ENCODE measurements at regions not wholly inside any gene's neighbourhood (a gene's known extent, or its start where the extent isn't known, plus 50 kb on each side); places are given as distances from the start of the nearest gene placed in this dataset.

DNA sequence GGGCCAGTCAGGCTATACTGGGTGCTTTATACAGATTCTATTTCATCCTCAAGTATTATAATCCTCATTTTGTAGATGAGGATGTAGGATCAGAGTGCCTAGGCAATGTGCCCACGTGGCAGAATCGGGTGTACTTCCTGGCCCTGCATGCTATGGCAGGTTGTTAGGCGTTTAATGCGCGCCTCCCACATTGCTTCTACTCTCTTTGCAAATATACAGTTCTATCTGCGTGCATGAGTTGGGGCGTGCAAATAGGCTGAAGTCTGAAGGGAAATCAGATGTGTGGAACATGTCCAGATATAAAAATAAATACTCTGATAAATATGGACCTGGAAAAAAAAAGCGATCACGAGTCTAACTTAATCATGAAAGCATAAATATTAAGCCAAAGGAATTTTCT lies 194.7 kb upstream of the FMN2 start:
- H3K23ac ChIP-seq (ENCODE audit: low read depth, low read length), result no peak overlapping the region
- no peak overlapping the region for H4K5ac ChIP-seq (ENCODE audit: low read depth, low read length)
- H3K79me1 ChIP-seq (ENCODE audit: low read depth in 1 of 2, low read length in 2 of 2), result no peaks in the 10 kb centered on the region
- no peak overlapping the region for H4K8ac ChIP-seq (ENCODE audit: low read depth in 2 of 2, low read length in 2 of 2)
- H3K9me3 ChIP-seq (ENCODE audit: control insufficient read depth, insufficient read depth, low read length), result no peaks in the 10 kb centered on the region
- H3K56ac ChIP-seq (ENCODE audit: extremely low read depth, insufficient read depth, low read length), result no peak overlapping the region
- no peak for TF ChIP-seq NFE2L2 (IDR thresholded peaks at IDR 0.05; ENCODE audit: low read depth, low read length)
- TF ChIP-seq RAD21 (IDR thresholded peaks at IDR 0.05; ENCODE audit: low read length), result no peak
- no peak for TF ChIP-seq CEBPB (IDR thresholded peaks at IDR 0.05; ENCODE audit: low read depth, low read length)
- no peak for TF ChIP-seq CHD1 (IDR thresholded peaks at IDR 0.05; ENCODE audit: low read depth, low read length)
- TF ChIP-seq ELK1 (IDR thresholded peaks at IDR 0.05; ENCODE audit: borderline replicate concordance, low read depth, low read length), result no peak
- no peak for TF ChIP-seq BHLHE40 (IDR thresholded peaks at IDR 0.05; ENCODE audit: low read depth, low read length)
- TF ChIP-seq RFX5 (IDR thresholded peaks at IDR 0.05; ENCODE audit: low read depth, low read length), result no peak
- H3K9ac ChIP-seq (ENCODE audit: low read depth, low read length), result no peak overlapping the region
- no peak overlapping the region for H2BK120ac ChIP-seq (ENCODE audit: low read depth, low read length)
- no peaks in the 10 kb centered on the region for H3K9me1 ChIP-seq (ENCODE audit: insufficient read depth, low read length)
- H2AFZ ChIP-seq (replicated peaks; ENCODE audit: low read length, poor library complexity), result no peak overlapping the region
- no peaks in the 10 kb centered on the region; the same call in 1 of the 2 replicates for H3K27me3 ChIP-seq (ENCODE audit: control insufficient read depth, insufficient read depth, low read length)
- no peak overlapping the region for H2BK5ac ChIP-seq (ENCODE audit: low read depth, low read length, poor library complexity, severe bottlenecking)
- ChIA-PET CTCF (interaction anchor here (1.0 to 1.4 kb wide), 2 partner anchors 13 to 492 kb away, joined by 3 to 5 read pairs; no protein-coding TSS in a partner anchor), POLR2A (ENCODE audit: unreplicated experiment) (no interaction called here)
- dilution Hi-C loops (cut with HindIII; ENCODE audit: low sequenced_read_pairs, unreplicated experiment), result no loop called here
- H3K4ac ChIP-seq (ENCODE audit: low read depth, low read length), result no peak overlapping the region
- intact Hi-C loops (cut with micrococcal nuclease), result loop anchor here (5.0 kb wide), 1 partner anchor 1645 kb away; no protein-coding TSS in a partner anchor
- no CpG with 5 or more reads among the region's 9 CpGs for WGBS, 2 experiments (ENCODE audit: extremely low coverage in 2 of 2, insufficient read length in 1 of 2)
- H2AK9ac ChIP-seq (replicated peaks; ENCODE audit: low read depth, low read length, poor library complexity), result no peak overlapping the region
- H2AK5ac ChIP-seq (ENCODE audit: low read depth, low read length), result no peak overlapping the region
- no peaks in the 10 kb centered on the region for H4K20me1 ChIP-seq (ENCODE audit: insufficient read depth, low read length)
- H3K4me2 ChIP-seq (ENCODE audit: low read depth, low read length), result no peak overlapping the region
- DNase-seq, result no peak
- H2BK15ac ChIP-seq (ENCODE audit: low read depth, low read length), result no peak overlapping the region
- ATAC-seq (ENCODE audit: low read depth), result no peak
- H3K27ac ChIP-seq (ENCODE audit: insufficient read depth, low read length), result no peak overlapping the region
- no peak overlapping the region for H3K14ac ChIP-seq (replicated peaks; ENCODE audit: low read depth, low read length)
- no peak overlapping the region for H3K18ac ChIP-seq (ENCODE audit: low read depth, low read length)
- no peaks in the 10 kb centered on the region for H3K4me1 ChIP-seq (ENCODE audit: control insufficient read depth, insufficient read depth, low read length)
- H4K91ac ChIP-seq (ENCODE audit: insufficient read depth, low read depth, low read length), result no peak overlapping the region
- no peak overlapping the region for H2BK20ac ChIP-seq (ENCODE audit: low read depth, low read length)
- no peaks in the 10 kb centered on the region for H3K36me3 ChIP-seq (ENCODE audit: control insufficient read depth, insufficient read depth, low read length)
- in situ Hi-C loops (cut with MboI; ENCODE audit: low sequenced_read_pairs), result no loop called here
- H3K4me3 ChIP-seq (ENCODE audit: insufficient read depth, low read depth, low read length), result no peak overlapping the region
- BruUV-seq (replicated peaks), result no TSS peak

All from IMR-90 (cell line).